ENCODE measurements at regions not wholly inside any gene's neighbourhood (a gene's known extent, or its start where the extent isn't known, plus 50 kb on each side); places are given as distances from the start of the nearest gene placed in this dataset.

- no peak for TF ChIP-seq POLR2A (IDR thresholded peaks at IDR 0.05)
- TF ChIP-seq CTCF (IDR thresholded peaks at IDR 0.05), result no peak
Measured at GRCh38 chr12:124441443-124442194, 125.8 kb downstream of the NCOR2 start.
